ENCODE measurements at regions not wholly inside any gene's neighbourhood (a gene's known extent, or its start where the extent isn't known, plus 50 kb on each side); places are given as distances from the start of the nearest gene placed in this dataset.

- DNase-seq (ENCODE audit: low read depth): no peak
- TF ChIP-seq CTCF (conservative IDR thresholded peaks at IDR 0.05; ENCODE audit: low read depth, low read length): no peak
- H3K4me3 ChIP-seq (ENCODE audit: low read depth, low read length): no peak overlapping the region
Observed at GRCh38 chr10:27426948-27427467, 77.1 kb upstream of the RAB18 start.

GRCh38 chr10:27413831-27414348, 90.2 kb upstream of the RAB18 start:
- no peak for DNase-seq (ENCODE audit: low read depth)
- TF ChIP-seq CTCF (conservative IDR thresholded peaks at IDR 0.05; ENCODE audit: low read depth, low read length): no peak
- H3K4me3 ChIP-seq (ENCODE audit: low read depth, low read length): no peak overlapping the region

GRCh38 chr10:27413387-27413786, 90.7 kb upstream of the RAB18 start:
- H3K4me3 ChIP-seq (ENCODE audit: low read depth, low read length): no peak overlapping the region
- TF ChIP-seq CTCF (conservative IDR thresholded peaks at IDR 0.05; ENCODE audit: low read depth, low read length): no peak
- DNase-seq (ENCODE audit: low read depth): no peak

- no peak overlapping the region for H3K4me3 ChIP-seq (ENCODE audit: low read depth, low read length)
- DNase-seq (ENCODE audit: low read depth): no peak
- no peak for TF ChIP-seq CTCF (conservative IDR thresholded peaks at IDR 0.05; ENCODE audit: low read depth, low read length)
Observed at GRCh38 chr10:27410153-27410552, 94.0 kb upstream of the RAB18 start.

GRCh38 chr10:27407271-27407670, 96.8 kb upstream of the RAB18 start:
- DNase-seq (ENCODE audit: low read depth): no peak
- H3K4me3 ChIP-seq (ENCODE audit: low read depth, low read length): no peak overlapping the region
- TF ChIP-seq CTCF (conservative IDR thresholded peaks at IDR 0.05; ENCODE audit: low read depth, low read length): no peak

- no peak for DNase-seq (ENCODE audit: low read depth)
- H3K4me3 ChIP-seq (ENCODE audit: low read depth, low read length): no peak overlapping the region
- TF ChIP-seq CTCF (conservative IDR thresholded peaks at IDR 0.05; ENCODE audit: low read depth, low read length): no peak
Observed at GRCh38 chr10:27399871-27400270, 104.2 kb upstream of the RAB18 start.

GRCh38 chr10:27393961-27394360, 110.1 kb upstream of the RAB18 start:
- no peak overlapping the region for H3K4me3 ChIP-seq (ENCODE audit: low read depth, low read length)
- DNase-seq (ENCODE audit: low read depth): no peak
- TF ChIP-seq CTCF (conservative IDR thresholded peaks at IDR 0.05; ENCODE audit: low read depth, low read length): no peak

Data from choroid plexus epithelial cell (primary cell).